K562 (cell line): ENCODE measurements at regions not wholly inside any gene's neighbourhood (a gene's known extent, or its start where the extent isn't known, plus 50 kb on each side); places are given as distances from the start of the nearest gene placed in this dataset.

Experiments
- ATAC-seq: fragments of 200-7000 bp; cut with Tn5 transposase; 3 replicates; pipeline ENCODE4 v1.9.1; 2020; ENCODE audit warnings: moderate library complexity
- BruUV-seq: library from RNA; stranded (reverse); fragments of 400-500 nt; replicated peaks from 2 replicates; lab custom pipeline; 2021; lab: Mats Ljungman, UMichigan
- CTCF ChIA-PET: fragments of 300-600 bp; formaldehyde crosslinking; extraction: SDS; loops from one replicate; lab custom pipeline; 2021; ENCODE audit warnings: low intra/inter-chr PET ratio; lab: Yijun Ruan, JAX
- POLR2A ChIA-PET: fragments of 300-600, 350-650 bp; sonication (Branson Sonifier 250); formaldehyde crosslinking; extraction: SDS; loops from one replicate; lab custom pipeline; 2021; ENCODE audit warnings: antibody characterized with exemption, inconsistent platforms; lab: Yijun Ruan, JAX
- DNase-seq, 4 experiments: peaks; one replicate each; pipeline versions ENCODE4 v3.0.0 to v3.0.0-alpha.2; 2011 to 2018; ENCODE audit warnings: low spot score in 3 of 4, mixed read lengths in 3 of 4; ENCODE audit errors: extremely low read depth in 1 of 4
- FAIRE-seq: peaks from 2 replicates; lab custom pipeline; 2011; peaks lifted over from hg19 to GRCh38; lab: Jason Lieb, UNC
- H2AFZ ChIP-seq: 2 replicates; pipeline ENCODE4 v1.6.0; 2011; ENCODE audit warnings: low read depth, low read length, control low read depth, inconsistent platforms
- H3K27ac ChIP-seq: fragments of 200-600 bp; 3 replicates; pipeline ENCODE4 v1.8.0; 2011; ENCODE audit warnings: low read depth, mild to moderate bottlenecking, control low read depth, inconsistent platforms, low read length, moderate library complexity, mixed read lengths; ENCODE audit errors: extremely low read depth
- H3K27me3 ChIP-seq, 2 experiments: fragments of 300-600 bp in 1 of 2; 2 replicates in 1 of 2; 3 replicates in 1 of 2; pipeline versions ENCODE4 v1.6.0 to v1.8.0; 2011; ENCODE audit warnings: inconsistent platforms in 2 of 2, low read length in 2 of 2, mild to moderate bottlenecking in 1 of 2, mixed read lengths in 1 of 2, moderate library complexity in 1 of 2; ENCODE audit not compliant: control insufficient read depth in 2 of 2, insufficient read depth in 2 of 2
- H3K36me3 ChIP-seq: fragments of 300-600 bp; 3 replicates; pipeline ENCODE4 v1.8.0; 2011; ENCODE audit warnings: mild to moderate bottlenecking, low read length, inconsistent platforms; ENCODE audit not compliant: control insufficient read depth, insufficient read depth
- H3K4me1 ChIP-seq, 2 experiments: fragments of 200-600 bp in 1 of 2; replicated peaks in 1 of 2; 2 replicates in 1 of 2; 3 replicates in 1 of 2; pipeline versions ENCODE4 v1.5.1 to v1.8.0; 2011; ENCODE audit warnings: inconsistent platforms in 2 of 2, low read length in 2 of 2, mild to moderate bottlenecking in 1 of 2, mixed read lengths in 1 of 2, moderate library complexity in 1 of 2; ENCODE audit not compliant: control insufficient read depth in 2 of 2, insufficient read depth in 2 of 2
- H3K4me2 ChIP-seq: 2 replicates; pipeline ENCODE4 v1.6.1; 2011; ENCODE audit warnings: low read length, control low read depth, inconsistent platforms, mixed read lengths; ENCODE audit not compliant: insufficient read depth
- H3K4me3 ChIP-seq: fragments of 200-600 bp; sonication (generic), shearing (Covaris generic); 2 replicates; pipeline ENCODE4 v1.5.1; 2016; ENCODE audit warnings: control low read depth, inconsistent platforms
- H3K79me2 ChIP-seq: fragments of 200-600 bp; 3 replicates; pipeline ENCODE4 v1.8.0; 2011; ENCODE audit warnings: low read length, inconsistent platforms; ENCODE audit not compliant: control insufficient read depth, insufficient read depth
- H3K9ac ChIP-seq, 2 experiments: 2 replicates each; pipeline versions ENCODE4 v1.6.0 to v1.6.1; 2011; ENCODE audit warnings: low read depth in 2 of 2, low read length in 2 of 2, control low read depth in 1 of 2, inconsistent platforms in 1 of 2, mild to moderate bottlenecking in 1 of 2, mixed read lengths in 1 of 2; ENCODE audit not compliant: insufficient read depth in 1 of 2
- H3K9me1 ChIP-seq: one replicate; pipeline ENCODE4 v1.6.0; 2011; ENCODE audit warnings: inconsistent platforms, mild to moderate bottlenecking, low read length, moderate library complexity; ENCODE audit not compliant: control insufficient read depth, insufficient read depth
- H3K9me3 ChIP-seq: replicated peaks from 2 replicates; pipeline ENCODE4 v1.5.1; 2011; ENCODE audit warnings: low read depth, low read length, inconsistent platforms; ENCODE audit not compliant: control insufficient read depth, insufficient read depth
- H4K20me1 ChIP-seq: replicated peaks from 2 replicates; pipeline ENCODE4 v1.6.1; 2011; ENCODE audit warnings: low read length, inconsistent platforms, mixed read lengths; ENCODE audit not compliant: control insufficient read depth, insufficient read depth
- GTF2E2 ChIP-seq: fragments of 200-800 bp; sonication (Bioruptor generic); IDR thresholded peaks from 2 replicates; pipeline ENCODE4 v1.6.1; 2016; ENCODE audit warnings: missing genetic modification characterization, missing compliant biosample characterization
- ILF3 ChIP-seq: fragments of 450-650 bp; IDR thresholded peaks from 2 replicates; pipeline ENCODE4 v1.6.1; 2018; ENCODE audit warnings: antibody characterized with exemption, mild to moderate bottlenecking, moderate library complexity, borderline replicate concordance
- KAT7 ChIP-seq: sonication (generic); formaldehyde crosslinking; IDR thresholded peaks from 2 replicates; pipeline ENCODE4 v1.8.0; 2022; ENCODE audit warnings: missing genetic modification reagents, mild to moderate bottlenecking, borderline replicate concordance
- NFE2L1 ChIP-seq: fragments of 450-650 bp; IDR thresholded peaks from 2 replicates; pipeline ENCODE4 v1.6.1; 2016; ENCODE audit warnings: missing genetic modification characterization, low read depth, mild to moderate bottlenecking, missing compliant biosample characterization, moderate library complexity, borderline replicate concordance
- U2AF2 ChIP-seq: fragments of 200-400 bp; formaldehyde crosslinking; optimal IDR thresholded peaks from 2 replicates; pipeline ENCODE3; 2017; ENCODE audit warnings: low read depth, mild to moderate bottlenecking, low read length
- ZNF41 ChIP-seq: fragments of 250-450 bp; sonication (Bioruptor Pico); conservative IDR thresholded peaks from 2 replicates; pipeline ENCODE4 v1.4.0; 2020; ENCODE audit warnings: mild to moderate bottlenecking
- WGBS: fragments of 100-300 bp; shearing (Covaris generic); methylation state at CpG from one replicate; pipeline ENCODE4 v1.1.6; 2016; ENCODE audit warnings: low coverage, mixed read lengths; ENCODE audit not compliant: insufficient coverage; ENCODE audit errors: missing lambda C conversion rate; 5-methylcytosine and 5-hydroxymethylcytosine counted together
- in situ Hi-C: fragments of 300-500 bp; cut with MboI; formaldehyde crosslinking; loops from 4 replicates; pipeline ENCODE4 v1.15.0; 2018; ENCODE audit warnings: inconsistent platforms, mixed read lengths
- intact Hi-C: fragments of 100-400 bp; cut with micrococcal nuclease; formaldehyde crosslinking; loops from 2 replicates; pipeline ENCODE4 v1.14.2; 2022

DNA sequence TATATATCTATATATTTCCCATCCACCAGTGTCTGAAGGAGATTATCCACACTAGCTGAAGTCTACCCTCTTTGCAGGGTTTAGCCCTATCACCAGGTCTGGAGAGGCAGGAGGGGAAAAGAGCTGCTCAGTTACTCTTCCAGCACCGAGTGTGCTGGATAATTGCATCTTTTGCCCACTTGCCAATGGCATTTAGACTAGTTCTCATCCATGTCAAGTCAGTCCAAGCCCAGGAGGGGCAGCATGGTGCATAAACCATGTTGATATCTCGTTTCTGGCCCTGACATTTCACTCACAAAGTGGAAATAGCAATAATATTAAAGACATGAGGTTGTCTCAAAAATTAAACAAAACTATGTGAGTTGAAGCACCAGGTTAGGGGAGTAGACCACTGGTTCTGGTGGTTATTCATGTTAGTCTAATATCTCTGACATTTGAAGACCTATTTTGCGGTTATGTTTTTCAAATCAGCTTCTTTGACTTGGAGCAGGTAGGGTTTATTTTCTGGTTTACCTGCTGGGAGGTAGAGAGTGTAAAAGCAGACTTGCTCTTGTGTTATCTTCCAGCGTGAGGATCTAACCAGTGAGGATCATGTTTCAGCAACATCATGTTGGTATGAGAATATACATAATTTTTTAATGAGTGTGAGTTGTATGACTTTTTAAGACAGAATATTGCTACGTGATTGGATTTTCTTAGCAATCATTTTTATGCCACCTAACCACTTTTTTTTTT, 273.2 kb upstream of the KIRREL3 start:
- no peaks in the 10 kb centered on the region for H4K20me1 ChIP-seq
- no peak overlapping the region for H2AFZ ChIP-seq
- no peaks in the 10 kb centered on the region for H3K4me1 ChIP-seq
- 0% methylated on average over 5 of the region's 5 CpGs for WGBS
- H3K4me2 ChIP-seq, result no peak overlapping the region
- H3K27ac ChIP-seq, result no peak overlapping the region
- no peak for DNase-seq
- intact Hi-C loops, result no loop called here
- H3K36me3 ChIP-seq, result no peaks in the 10 kb centered on the region
- BruUV-seq, result no TSS peak
- no peaks in the 10 kb centered on the region for H3K9me3 ChIP-seq
- FAIRE-seq, result no peak
- no peak overlapping the region for H3K4me3 ChIP-seq
- no peaks in the 10 kb centered on the region for H3K27me3 ChIP-seq
- H3K9me1 ChIP-seq, result no peaks in the 10 kb centered on the region
- H3K79me2 ChIP-seq, result no peaks in the 10 kb centered on the region
- CTCF ChIA-PET, result no interaction called here
- TF ChIP-seq GTF2E2 (tag), result no peak
- no peak for TF ChIP-seq ZNF41 (CRISPR knock-in tag)
- no peak for TF ChIP-seq U2AF2
- TF ChIP-seq ILF3, result no peak
- TF ChIP-seq NFE2L1, result no peak
- TF ChIP-seq KAT7 (CRISPR knock-in tag), result no peak
- TF ChIP-seq, all 486 proteins: peak for 0
- POLR2A ChIA-PET, result no interaction called here
- in situ Hi-C loops, result no loop called here
- H3K9ac ChIP-seq, result no peak overlapping the region
- no peak for ATAC-seq
